GM19438 (cell line): ENCODE measurements at regions not wholly inside any gene's neighbourhood (a gene's known extent, or its start where the extent isn't known, plus 50 kb on each side); places are given as distances from the start of the nearest gene placed in this dataset.

ENCODE experiments used
- ATAC-seq: cut with Tn5 transposase; IDR thresholded peaks from one replicate; pipeline ENCODE4 v1.9.1; 2021; ENCODE audit warnings: low read depth; ENCODE audit not compliant: unreplicated experiment

DNA sequence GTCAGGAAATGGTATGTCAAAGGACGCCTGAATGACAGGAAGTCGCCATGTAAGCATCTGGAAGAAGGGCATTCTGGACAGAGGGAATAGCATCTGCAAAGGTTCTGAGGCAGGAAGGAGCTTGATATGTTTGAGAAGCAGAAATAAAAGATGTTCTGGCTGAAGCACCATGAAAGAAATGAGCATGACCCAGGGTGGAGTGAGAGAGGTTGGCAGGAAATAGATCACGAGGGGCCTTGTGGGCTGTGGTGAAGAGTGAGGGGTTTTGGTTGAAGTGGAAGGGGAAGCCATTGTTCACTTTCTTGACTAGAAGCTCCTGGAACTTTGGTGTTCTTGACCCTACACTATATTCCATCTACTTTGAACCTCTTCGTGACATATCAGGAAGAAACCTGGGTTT lies 99.4 kb upstream of the PARP11 start:
- no peak for ATAC-seq

DNA sequence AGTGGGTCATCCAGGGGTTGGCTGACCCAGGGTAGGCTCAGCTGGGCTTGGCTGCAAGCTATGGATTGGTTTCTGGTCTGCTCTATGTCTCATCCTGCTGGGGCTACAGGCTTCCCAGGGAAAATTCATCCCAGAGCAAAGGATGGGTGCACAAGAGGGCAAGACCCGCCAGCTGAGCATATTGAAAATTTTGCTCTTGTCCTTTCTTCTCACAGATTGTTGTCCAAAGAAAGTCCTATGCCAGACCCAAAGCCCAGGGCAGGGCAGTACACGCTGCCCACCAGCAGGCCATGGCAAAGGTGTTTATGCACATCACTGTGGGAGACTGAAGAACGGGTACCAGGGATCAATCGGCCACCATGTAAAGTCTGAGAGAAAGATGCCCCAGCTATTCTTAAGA lies 95.3 kb upstream of the PARP11 start:
- ATAC-seq = no peak

DNA sequence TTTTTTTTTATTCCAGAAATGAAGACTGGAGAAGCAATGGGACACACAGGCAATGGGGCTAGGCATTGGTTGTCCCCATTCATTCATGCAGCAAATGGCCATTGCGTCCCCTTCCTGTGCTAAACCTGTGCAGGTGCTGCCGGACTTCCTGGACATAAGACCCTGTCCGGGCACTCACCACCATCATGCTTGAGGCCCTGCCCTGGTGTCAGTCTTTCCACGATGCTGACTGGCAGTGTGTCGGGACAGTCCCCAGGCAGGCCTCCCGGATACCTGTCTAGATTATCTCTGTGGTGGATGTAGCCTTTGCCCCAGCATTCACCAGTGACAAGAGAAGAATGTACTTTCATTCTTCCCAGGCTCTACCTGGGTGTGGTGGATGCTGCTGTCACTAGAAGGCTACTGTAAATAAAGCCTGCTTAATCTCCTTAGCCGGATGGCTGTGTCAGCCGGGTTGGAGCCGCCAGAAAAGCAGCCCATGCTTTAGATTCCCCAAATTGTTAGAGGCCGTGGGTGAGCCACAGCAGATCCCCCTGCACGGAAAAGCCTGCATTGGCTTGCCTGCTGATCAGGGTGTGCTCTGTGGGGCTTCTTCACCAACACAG lies 94.5 kb upstream of the PARP11 start:
- ATAC-seq = no peak

DNA sequence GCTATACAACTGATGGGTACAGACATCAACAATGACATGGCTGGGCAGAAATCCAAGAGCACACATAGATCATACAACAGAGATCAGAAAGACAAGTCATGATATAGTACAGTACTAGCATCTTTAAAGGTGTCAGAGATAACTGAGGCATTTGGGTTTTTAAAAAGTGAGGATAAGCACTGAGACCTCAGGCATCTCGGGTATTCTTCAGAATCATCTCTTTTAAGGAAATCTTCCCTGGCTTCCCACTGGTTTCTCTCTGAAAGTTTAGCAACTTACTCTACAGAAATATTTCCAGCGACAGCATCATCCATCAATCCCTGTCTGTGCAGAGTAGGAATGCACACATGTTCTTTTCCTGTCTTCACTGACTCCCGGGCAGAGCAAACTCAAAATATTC lies 93.2 kb upstream of the PARP11 start:
- ATAC-seq = no peak

DNA sequence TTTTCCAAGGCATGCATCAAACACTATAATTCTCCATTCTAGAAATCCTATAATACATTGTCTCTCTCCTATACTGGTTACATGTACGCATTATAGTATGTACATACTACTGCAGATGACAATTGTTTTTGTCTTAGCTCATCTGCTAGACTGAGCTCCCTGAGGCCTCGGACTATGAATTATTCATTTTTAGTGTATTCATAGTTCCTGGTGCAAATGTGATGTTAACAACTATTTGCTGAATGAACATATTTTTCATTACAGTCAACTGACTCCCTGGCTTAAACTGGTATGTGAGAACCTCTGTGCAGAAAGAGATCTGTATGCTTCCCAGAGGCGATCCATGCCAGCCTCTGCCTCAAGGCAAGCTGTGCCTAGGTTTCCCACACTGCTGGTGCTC lies 91.8 kb upstream of the PARP11 start:
- ATAC-seq = no peak

DNA sequence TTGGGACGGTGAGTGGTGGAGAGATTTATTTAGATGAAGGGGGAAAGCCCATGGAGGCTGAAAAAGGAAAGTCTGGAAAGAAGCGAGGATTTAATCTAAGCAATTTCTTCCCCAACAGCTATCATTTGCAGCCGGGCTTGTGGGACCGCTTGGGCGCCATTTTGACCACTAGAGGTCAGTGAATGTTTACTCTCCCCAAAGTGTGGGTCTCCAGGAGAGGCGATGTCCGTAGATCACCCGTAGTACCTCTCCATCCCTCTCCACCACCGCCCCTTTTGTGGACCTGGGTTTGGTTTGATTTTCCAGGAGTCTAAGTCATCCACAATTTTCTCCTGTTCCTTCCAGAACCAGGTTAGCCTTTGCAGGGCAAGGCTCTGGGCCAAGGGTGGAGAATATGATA lies 91.2 kb upstream of the PARP11 start:
- ATAC-seq = no peak

DNA sequence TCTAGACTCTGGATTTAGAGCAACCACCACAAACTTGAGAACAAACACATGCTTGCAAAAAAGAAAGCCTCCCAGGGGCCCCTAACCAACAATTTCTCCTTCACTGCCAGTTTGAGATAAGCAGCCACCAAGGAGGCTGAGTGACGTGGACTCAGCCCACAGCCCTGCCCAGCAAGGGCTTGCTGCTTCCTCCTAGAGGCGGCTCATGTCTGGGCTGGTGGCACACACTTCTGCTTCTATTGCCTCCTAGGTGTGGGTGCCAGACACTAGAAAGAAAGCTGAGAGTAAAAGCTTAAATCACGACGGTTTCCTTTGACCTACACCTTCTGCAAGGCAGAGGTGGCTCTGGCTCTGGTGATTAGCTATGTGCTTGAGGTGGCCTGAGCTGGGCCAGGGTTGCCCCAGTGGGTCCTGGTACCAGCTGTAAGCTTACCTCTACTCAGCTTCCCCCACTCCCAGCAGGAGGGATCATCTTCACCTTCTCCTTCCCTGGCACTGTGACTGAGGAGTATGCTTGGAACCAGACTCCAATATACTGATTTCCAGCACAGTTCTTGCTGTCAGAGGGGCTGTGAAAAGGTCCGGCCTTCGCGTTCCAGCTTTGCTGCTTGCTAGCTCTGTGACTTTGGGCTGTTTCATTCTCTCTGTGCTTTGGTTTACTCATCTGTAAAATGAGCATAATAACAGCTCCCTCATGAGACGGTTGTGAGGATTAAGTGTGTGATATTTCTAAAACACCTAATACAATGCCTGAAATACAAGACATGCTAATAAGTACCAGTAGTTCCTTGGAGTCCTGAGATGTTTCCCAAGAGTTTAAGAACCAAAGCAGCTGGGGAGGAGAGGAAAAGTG lies 89.7 kb upstream of the PARP11 start:
- ATAC-seq = no peak

DNA sequence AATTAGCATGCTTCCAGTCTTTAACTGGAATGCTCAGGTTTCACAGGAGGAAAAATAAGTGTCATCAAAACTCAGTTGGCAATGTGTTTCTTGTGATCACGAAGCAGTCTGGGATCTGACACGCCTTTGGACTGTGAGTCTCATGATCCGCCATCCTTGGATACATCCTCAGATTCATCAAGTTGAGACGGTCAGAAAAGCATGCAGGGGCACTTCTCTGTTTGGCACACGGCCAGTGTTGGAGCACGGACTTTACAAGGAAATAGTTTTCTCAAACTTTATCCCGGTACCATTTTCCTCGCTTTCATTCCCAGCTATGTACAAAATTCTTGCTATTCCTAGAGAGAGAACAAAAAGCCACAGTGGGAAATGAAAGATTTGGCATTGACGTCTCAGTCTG lies 88.4 kb upstream of the PARP11 start:
- ATAC-seq = no peak

DNA sequence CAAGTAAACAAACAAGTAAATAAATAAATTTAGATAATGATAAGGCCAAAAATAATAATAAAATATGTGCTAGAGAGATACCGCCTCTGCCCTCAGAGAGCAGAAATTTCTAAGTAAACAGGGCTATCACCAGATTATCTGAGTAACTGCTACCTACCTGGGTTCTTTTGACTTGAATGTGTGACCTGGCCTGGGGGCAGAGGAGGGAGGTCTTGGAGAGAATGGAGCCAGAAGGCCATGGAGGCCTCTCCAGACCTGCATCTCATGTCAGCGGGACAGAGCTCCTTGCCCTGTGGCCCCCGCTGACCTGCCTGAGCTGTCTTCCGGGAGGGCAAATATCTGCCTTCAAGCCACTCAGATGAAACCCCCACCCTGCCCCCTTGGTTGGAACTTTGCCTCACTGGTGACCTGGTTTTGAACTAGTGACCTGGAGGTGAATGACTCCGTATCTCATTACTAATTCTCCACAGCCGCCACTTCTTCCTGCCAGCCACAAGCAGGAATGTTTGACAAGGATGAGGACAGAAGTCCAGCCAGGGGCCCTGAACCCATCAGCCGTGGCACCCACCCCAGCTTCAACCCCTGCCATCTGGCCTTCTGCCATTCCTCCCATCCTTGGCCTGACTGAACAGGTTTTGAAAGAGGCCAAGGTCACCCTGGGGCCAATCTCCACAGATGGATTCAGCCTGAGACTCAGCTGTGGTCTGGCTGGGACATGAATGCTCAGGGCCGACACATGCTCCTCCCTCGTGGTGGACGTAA lies 86.8 kb upstream of the PARP11 start:
- no peak for ATAC-seq

DNA sequence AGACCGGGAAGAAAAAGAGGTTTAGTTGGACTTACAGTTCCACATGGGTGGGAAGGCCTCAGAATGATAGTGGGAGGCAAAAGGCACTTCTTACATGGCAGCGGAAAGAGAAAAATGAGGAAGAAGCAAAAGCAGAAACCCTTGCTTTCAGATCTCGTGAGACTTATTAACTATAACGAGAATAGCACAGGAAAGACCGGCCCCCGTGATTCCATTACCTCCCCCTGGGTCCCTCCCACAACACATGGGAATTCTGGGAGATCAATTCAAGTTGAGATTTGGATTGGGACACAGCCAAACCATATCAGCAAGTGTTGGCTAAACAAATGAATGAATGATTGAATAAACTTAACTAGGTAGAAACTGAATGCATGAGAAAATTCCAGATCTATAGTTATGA lies 85.3 kb upstream of the PARP11 start:
- no peak for ATAC-seq

DNA sequence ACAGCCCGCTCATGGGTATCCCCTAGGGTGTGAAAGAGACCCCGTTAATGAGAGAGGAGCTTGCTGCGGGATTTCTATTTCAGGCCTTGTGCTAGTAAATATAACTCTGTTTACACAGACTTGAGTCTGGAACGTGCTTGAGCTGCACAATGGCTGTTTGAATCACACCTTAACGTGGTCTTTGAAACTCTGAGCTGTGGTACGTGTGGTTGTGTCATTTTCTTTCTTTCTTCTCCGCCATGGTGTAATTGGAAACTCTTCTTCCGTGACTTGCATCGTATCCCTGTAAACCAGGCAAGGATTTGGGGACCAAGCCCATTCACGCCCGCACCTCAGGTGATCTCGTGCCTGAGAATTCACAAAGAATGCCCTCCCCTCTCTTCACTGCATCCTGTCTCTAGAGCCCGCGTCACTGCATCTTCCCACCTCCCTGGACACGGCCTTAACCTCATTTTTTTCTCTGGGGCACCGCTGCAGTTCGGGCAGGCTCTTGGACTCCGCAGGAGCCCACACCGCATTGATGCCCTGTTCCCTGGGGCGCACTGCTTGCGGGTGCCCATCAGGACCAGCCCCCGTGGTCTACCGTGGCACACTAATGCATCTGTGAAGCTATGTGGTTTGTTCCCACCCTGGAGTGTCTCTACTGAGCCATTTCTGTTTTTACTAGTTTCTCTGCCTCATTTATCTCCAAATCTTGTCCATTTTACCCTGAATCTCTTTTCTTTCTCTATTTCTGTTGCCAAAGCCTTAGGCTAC lies 78.4 kb upstream of the PARP11 start:
- ATAC-seq = no peak

DNA sequence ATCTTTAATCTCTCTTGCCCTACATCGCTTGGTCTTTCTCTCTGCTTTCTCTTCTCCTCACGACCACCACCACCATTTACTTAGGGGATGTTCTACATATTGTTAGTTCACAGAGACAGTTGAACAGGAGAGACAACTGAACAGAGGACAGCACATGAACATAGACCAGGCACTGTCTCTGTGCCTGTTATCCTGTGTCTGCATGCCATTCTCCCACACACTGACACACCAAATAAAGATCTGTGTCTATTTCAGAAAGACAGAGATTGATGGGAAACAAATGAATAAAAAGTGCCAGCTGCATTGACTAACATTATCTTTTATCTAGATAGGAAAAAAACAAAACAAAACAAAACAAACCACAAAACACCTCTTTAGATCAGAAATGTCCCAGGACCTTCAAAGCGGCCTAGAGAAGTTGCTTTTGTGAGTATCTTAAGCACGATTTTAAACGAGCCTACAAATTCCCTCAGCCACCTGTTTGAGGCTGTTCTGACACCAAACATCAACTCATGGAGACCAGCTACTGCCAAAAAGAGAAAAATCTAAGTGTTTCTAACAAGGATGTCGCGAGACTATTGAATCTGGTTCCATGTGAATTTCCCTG lies 77.6 kb upstream of the PARP11 start:
- no peak for ATAC-seq

DNA sequence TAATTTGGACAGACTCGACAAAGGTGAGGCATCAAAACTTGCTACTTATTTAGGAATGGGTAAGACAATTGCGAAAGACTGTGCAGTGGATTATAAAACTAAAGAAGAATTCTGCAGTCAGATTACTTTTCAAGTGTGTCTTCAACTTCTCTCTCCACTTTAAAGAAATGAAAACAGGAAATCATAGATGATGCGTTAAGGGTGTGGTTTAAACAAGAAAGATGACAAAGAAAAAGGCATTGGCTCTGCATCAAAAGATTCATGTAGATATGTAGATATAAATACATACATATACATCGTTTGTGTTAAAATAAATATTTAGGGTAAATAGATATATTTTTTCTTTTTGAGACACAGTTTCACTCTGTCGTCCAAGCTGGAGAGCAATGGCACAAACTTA lies 74.6 kb upstream of the PARP11 start:
- ATAC-seq = no peak

DNA sequence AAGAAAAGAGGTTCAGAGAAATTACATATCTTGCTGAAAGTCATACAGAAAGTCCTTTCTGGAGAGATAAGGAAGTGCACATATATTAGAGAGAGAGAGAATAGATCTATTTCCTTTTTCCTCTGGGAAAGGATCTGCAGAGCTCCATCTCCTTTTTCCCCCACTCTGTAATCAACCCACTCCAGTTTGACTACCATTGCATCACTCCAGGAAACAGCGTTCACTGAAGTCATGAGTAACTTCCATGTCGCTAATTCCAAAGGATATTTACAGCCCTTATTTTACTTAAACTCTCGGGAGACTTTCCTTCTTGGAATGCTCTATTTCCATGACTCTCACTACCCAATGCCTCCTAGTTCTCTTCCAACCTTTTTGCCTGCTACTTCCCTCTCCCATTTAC lies 72.5 kb upstream of the PARP11 start:
- ATAC-seq = no peak

DNA sequence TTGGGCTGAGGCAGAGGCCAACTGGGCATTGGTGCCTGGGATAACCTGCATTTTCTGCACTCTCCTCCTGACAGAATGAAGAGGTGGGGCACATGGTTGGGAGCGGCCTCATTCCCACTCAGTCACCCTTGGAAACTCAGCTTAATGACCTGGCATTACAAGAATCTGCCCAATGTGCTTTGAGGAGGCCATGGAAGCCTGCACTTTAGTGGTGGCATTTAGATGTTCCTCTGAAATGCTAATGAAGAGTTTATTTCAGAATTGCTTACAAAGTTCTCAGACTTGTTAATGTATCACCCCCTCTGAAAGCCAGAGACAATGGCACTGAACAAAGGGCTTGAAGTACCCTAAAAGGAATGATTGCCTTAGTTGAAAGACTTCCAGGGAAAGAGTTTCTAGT lies 71.4 kb upstream of the PARP11 start:
- ATAC-seq = no peak

DNA sequence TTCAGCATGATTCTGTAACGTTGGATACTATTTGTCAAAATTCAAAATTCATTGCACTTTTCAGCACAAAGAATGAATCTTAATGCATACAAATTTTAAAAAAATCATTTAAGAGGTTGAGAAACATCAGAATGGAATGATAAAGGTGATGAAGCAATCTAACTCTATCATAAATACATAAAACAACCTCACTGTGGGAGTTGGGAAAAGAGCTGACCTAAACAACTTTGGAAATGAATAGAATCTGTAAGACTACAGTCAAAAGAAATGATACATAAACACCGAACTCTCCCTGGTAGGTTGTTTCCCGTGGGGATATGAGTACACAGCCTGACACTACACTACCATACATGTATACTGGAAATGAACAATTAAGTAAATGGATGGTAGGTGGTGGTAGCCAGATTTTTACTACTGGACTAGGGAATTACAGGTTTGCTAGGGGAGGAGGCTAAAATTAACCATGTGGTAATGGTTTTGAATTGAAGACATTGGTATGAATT lies 64.9 kb upstream of the PARP11 start:
- no peak for ATAC-seq

DNA sequence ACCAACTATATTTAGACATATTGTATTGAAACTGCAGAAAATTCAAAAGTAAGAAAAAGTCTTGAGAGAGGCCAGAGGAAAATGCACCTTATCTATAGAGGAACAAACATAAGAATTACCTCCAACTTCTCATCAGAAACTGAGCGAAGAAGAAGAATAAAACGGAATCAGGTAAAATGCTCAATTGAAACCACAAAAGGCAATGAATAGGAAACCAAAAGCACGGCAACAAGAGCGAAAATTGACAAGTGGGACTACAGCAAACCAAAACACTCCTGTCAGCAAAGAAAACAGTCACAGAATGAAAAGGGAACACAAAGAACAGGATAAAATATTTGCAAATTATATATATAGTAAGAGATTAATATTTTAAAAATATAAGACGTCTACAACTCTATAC lies 61.9 kb upstream of the PARP11 start:
- no peak for ATAC-seq

DNA sequence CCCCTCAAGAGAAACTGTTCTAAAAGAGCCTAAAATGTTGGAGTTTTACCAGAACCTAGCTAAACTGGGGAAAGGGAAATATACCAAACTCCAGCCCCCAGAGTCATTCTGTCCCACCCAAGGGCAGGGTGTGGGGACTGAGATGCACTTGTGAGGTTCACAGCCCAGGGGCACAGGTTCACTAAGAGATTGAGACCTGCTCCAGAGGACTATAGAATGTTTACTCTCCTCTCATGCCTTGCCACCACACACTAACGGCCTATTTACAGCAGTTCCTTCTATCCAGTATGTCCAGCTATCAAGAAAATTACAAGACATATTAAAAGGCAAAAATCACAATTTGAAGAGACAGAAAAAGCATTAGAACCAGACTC lies 60.6 kb upstream of the PARP11 start:
- no peak for ATAC-seq

DNA sequence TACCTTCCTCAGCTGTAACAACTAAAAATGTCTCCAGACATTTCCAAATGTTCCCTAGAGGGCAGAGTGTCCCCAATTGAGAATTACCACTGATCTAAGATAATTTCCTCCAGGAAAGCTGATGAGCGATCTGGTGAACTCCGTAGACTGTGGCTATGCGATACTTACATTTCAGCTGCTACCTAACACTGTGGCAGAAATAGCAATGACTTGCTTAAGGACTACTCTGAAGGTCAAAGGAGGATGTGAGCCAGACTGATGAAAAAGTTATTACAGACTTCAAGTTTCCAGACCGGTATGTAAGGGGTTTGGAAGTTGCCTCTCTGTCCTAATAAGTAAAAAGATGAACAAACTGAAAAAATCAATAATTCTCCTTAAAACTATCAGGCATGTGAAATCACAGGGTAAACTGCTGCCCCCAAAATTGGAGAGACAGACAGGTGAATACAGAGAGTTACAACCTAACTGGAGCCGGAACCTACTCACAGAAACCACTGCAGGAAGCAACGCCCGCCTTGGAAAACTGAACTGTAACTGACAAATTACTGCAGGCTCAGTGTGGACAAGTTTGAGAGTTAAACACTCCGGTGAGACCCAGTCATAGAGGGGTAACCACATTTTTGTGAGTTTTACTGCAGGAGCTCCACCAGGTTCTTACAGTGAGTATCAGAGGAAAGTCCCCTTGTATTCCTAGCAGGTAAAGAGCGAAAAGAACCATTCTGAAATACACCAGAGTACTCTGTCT lies 60.0 kb upstream of the PARP11 start:
- ATAC-seq = no peak

DNA sequence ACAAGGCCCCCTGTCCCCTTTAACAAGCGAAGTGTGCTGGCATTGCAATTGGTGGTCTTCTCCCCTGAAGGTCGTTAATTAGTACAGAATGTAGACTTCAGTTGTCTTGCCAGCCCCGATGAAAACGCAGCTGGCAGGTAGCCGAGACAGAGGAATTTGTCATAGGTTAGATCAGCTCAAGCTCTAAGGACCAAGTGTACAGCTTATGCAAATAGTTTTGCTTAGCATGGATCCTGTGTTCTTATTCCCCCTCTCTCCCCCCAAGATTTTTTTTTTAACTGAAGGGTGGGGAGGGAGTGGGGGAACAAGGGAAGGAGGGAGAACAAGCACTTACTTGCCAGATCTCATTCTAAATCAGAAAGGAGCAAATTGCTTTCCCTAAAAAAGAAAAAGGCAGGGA lies 58.6 kb upstream of the PARP11 start:
- ATAC-seq = no peak
